ENCODE measurements at regions not wholly inside any gene's neighbourhood (a gene's known extent, or its start where the extent isn't known, plus 50 kb on each side); places are given as distances from the start of the nearest gene placed in this dataset.
"Not testable (repeated sequence)": the region's sequence is repeated elsewhere in the genome, so short reads cannot be mapped to it uniquely, and the experiment has no call there.

- Histone ChIP-seq H3K4me1 (ENCODE audit: control insufficient read depth in 2 of 2, insufficient read depth in 2 of 2, low read length in 2 of 2) (peaks cover 0 to 3% of the 10 kb centered on the region in 2 donors), H3K27ac (ENCODE audit: low read depth in 2 of 2, low read length in 2 of 2) (no peak overlapping the region), H3K27me3 (ENCODE audit: control insufficient read depth in 2 of 2, insufficient read depth in 2 of 2, low read length in 2 of 2) (peaks cover 0 to 5% of the 10 kb centered on the region in 2 donors), H3K9ac (ENCODE audit: low read depth in 1 of 2, low read length in 2 of 2) (no peak overlapping the region), H3K4me3 (ENCODE audit: low read length in 2 of 2) (no peak overlapping the region), H3K36me3 (ENCODE audit: control insufficient read depth in 2 of 2, insufficient read depth in 2 of 2, low read length in 2 of 2) (no peaks in the 10 kb centered on the region), H3K9me3 (ENCODE audit: control insufficient read depth in 2 of 2, low read length in 2 of 2) (no peaks in the 10 kb centered on the region)
Observed at GRCh38 chrX:13226214-13226613, 93.6 kb downstream of the ATXN3L start.

DNA sequence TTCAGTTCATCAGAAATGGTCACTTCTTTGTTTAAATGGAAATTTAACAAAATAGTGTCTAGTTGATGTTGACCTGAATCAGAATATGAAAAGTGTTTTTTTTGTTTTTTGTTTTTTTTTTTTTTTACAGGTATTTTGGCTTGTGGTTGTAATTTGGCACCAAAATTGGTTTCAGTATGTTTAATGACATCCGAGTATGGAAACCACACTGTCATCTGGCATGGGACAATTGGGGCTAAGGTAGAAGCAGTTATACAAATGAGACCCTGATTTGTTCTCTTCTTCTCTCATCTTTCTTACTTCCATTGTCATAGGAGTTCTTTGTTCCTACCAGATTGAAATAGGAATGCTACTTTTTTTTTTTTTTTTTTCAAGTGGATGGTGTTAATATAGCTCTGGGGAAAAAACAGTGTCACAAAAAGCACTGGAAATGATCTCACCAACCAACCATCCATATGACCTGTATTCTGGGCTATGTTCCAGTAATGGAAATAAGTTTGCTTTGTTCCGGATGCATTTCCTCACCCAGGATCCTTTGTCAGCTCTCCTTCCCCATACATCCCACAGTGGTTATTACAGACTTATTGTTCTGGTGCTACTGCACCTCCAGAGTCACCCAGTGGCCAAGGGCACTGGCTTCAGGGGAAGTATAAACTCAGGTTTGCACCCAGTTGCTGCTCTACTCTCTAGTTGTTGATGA lies 95.8 kb downstream of the ATXN3L start:
- Histone ChIP-seq H3K4me1 (ENCODE audit: control insufficient read depth in 2 of 2, insufficient read depth in 2 of 2, low read length in 2 of 2) (peaks cover 0 to 14% of the 10 kb centered on the region in 2 donors), H3K9me3 (ENCODE audit: control insufficient read depth in 2 of 2, low read length in 2 of 2) (no peaks in the 10 kb centered on the region), H3K9ac (ENCODE audit: low read depth in 1 of 2, low read length in 2 of 2) (no peak overlapping the region), H3K27ac (ENCODE audit: low read depth in 2 of 2, low read length in 2 of 2) (no peak overlapping the region), H3K4me3 (ENCODE audit: low read length in 2 of 2) (no peak overlapping the region), H3K36me3 (ENCODE audit: control insufficient read depth in 2 of 2, insufficient read depth in 2 of 2, low read length in 2 of 2) (no peaks in the 10 kb centered on the region), H3K27me3 (ENCODE audit: control insufficient read depth in 2 of 2, insufficient read depth in 2 of 2, low read length in 2 of 2) (peaks cover 0 to 5% of the 10 kb centered on the region in 2 donors)

GRCh38 chrX:13220916-13221315 lies 98.9 kb downstream of the ATXN3L start:
- H3K27ac ChIP-seq (ENCODE audit: low read depth in 2 of 2, low read length in 2 of 2), result peak overlapping the region in 1 of 2 donors; percentile 39
- peaks cover 0 to 14% of the 10 kb centered on the region in 2 donors for H3K4me1 ChIP-seq (ENCODE audit: control insufficient read depth in 2 of 2, insufficient read depth in 2 of 2, low read length in 2 of 2)
- H3K36me3 ChIP-seq (ENCODE audit: control insufficient read depth in 2 of 2, insufficient read depth in 2 of 2, low read length in 2 of 2), result no peaks in the 10 kb centered on the region
- no peaks in the 10 kb centered on the region for H3K27me3 ChIP-seq (ENCODE audit: control insufficient read depth in 2 of 2, insufficient read depth in 2 of 2, low read length in 2 of 2)
- peak overlapping the region in 1 of 2 donors; percentile 31 for H3K9ac ChIP-seq (ENCODE audit: low read depth in 1 of 2, low read length in 2 of 2)
- H3K4me3 ChIP-seq (ENCODE audit: low read length in 2 of 2), result peak overlapping the region in 1 of 2 donors; percentile 46
- H3K9me3 ChIP-seq (ENCODE audit: control insufficient read depth in 2 of 2, low read length in 2 of 2), result no peaks in the 10 kb centered on the region

DNA sequence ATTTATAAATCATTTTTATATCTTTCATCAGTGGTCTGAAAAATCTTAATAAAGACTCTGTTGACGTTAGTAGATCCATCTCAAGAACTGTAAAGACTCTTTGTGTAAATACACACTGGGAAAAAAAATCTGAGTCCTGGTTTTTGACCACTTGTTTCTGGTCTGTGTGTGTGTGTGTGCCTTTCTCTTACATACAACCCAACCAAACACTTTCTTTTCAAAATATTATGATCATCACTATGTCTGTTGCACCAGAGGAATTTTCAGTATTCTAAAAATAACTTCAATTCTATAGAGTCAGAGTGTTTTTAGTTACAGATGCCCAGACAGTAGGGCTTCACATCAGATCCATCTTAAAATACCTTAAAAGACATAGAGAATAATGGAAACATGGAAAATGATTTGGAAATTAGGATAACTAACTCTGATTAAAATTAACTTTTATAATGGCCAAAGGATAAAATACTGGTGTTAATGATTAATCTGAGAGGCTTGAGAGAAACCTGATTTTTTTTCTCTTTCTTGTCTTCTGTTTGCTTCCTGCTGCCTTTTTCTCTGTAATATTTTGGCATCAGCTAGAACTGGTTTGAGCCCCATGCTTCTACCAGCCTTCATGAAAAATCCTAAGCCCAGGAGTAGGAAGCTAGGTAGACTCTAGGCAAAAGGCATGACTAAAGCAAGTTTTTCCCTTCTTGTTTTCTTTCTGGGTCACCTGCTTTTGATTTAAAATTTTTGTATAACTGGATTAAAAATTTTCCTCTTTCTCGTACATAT lies 99.7 kb downstream of the ATXN3L start:
- Histone ChIP-seq H3K4me1 (ENCODE audit: control insufficient read depth in 2 of 2, insufficient read depth in 2 of 2, low read length in 2 of 2) (peaks cover 0 to 14% of the 10 kb centered on the region in 2 donors), H3K9me3 (ENCODE audit: control insufficient read depth in 2 of 2, low read length in 2 of 2) (no peaks in the 10 kb centered on the region), H3K27ac (ENCODE audit: low read depth in 2 of 2, low read length in 2 of 2) (peak overlapping the region in 1 of 2 donors; percentile 39), H3K4me3 (ENCODE audit: low read length in 2 of 2) (no peak overlapping the region), H3K36me3 (ENCODE audit: control insufficient read depth in 2 of 2, insufficient read depth in 2 of 2, low read length in 2 of 2) (no peaks in the 10 kb centered on the region), H3K9ac (ENCODE audit: low read depth in 1 of 2, low read length in 2 of 2) (peak overlapping the region in 1 of 2 donors; percentile 31), H3K27me3 (ENCODE audit: control insufficient read depth in 2 of 2, insufficient read depth in 2 of 2, low read length in 2 of 2) (no peaks in the 10 kb centered on the region)

DNA sequence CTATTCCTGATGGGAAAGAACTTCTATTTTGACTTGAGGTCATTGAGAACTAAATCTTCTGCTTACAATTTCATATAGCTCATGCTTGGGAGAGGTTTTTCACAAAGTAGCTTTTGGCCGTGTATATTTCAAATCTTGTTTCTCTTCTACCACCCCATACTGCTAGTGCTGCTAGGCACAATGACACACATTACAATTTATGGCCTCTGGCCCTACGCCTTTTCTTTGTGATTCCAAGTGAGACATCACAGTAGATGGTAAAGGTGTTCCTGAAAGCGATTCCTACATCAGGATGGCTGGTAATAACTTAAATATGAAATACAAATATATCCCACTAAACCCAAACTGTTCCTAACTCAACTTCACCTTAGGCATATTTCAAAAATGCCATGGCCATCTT lies 101.1 kb downstream of the ATXN3L start:
- Histone ChIP-seq H3K27ac (ENCODE audit: low read depth in 2 of 2, low read length in 2 of 2) (no peak overlapping the region), H3K4me3 (ENCODE audit: low read length in 2 of 2) (no peak overlapping the region), H3K4me1 (ENCODE audit: control insufficient read depth in 2 of 2, insufficient read depth in 2 of 2, low read length in 2 of 2) (peaks cover 0 to 14% of the 10 kb centered on the region in 2 donors), H3K27me3 (ENCODE audit: control insufficient read depth in 2 of 2, insufficient read depth in 2 of 2, low read length in 2 of 2) (no peaks in the 10 kb centered on the region), H3K9ac (ENCODE audit: low read depth in 1 of 2, low read length in 2 of 2) (no peak overlapping the region), H3K9me3 (ENCODE audit: control insufficient read depth in 2 of 2, low read length in 2 of 2) (no peaks in the 10 kb centered on the region), H3K36me3 (ENCODE audit: control insufficient read depth in 2 of 2, insufficient read depth in 2 of 2, low read length in 2 of 2) (no peaks in the 10 kb centered on the region)

- H3K4me3 ChIP-seq (ENCODE audit: low read length in 2 of 2), result no peak overlapping the region
- no peaks in the 10 kb centered on the region for H3K36me3 ChIP-seq (ENCODE audit: control insufficient read depth in 2 of 2, insufficient read depth in 2 of 2, low read length in 2 of 2)
- H3K9me3 ChIP-seq (ENCODE audit: control insufficient read depth in 2 of 2, low read length in 2 of 2), result no peaks in the 10 kb centered on the region
- H3K27ac ChIP-seq (ENCODE audit: low read depth in 2 of 2, low read length in 2 of 2), result no peak overlapping the region
- no peaks in the 10 kb centered on the region for H3K27me3 ChIP-seq (ENCODE audit: control insufficient read depth in 2 of 2, insufficient read depth in 2 of 2, low read length in 2 of 2)
- H3K4me1 ChIP-seq (ENCODE audit: control insufficient read depth in 2 of 2, insufficient read depth in 2 of 2, low read length in 2 of 2), result peaks cover 0 to 10% of the 10 kb centered on the region in 2 donors
- H3K9ac ChIP-seq (ENCODE audit: low read depth in 1 of 2, low read length in 2 of 2), result no peak overlapping the region
Observed at GRCh38 chrX:13216139-13216538, 103.7 kb downstream of the ATXN3L start.

- H3K4me3 ChIP-seq (ENCODE audit: low read length in 2 of 2), result no peak overlapping the region
- H3K4me1 ChIP-seq (ENCODE audit: control insufficient read depth in 2 of 2, insufficient read depth in 2 of 2, low read length in 2 of 2), result peaks cover 0 to 6% of the 10 kb centered on the region in 2 donors
- H3K36me3 ChIP-seq (ENCODE audit: control insufficient read depth in 2 of 2, insufficient read depth in 2 of 2, low read length in 2 of 2), result no peaks in the 10 kb centered on the region
- no peaks in the 10 kb centered on the region for H3K9me3 ChIP-seq (ENCODE audit: control insufficient read depth in 2 of 2, low read length in 2 of 2)
- no peaks in the 10 kb centered on the region for H3K27me3 ChIP-seq (ENCODE audit: control insufficient read depth in 2 of 2, insufficient read depth in 2 of 2, low read length in 2 of 2)
- no peak overlapping the region for H3K9ac ChIP-seq (ENCODE audit: low read depth in 1 of 2, low read length in 2 of 2)
- no peak overlapping the region for H3K27ac ChIP-seq (ENCODE audit: low read depth in 2 of 2, low read length in 2 of 2)
Observed at GRCh38 chrX:13215729-13216128, 104.1 kb downstream of the ATXN3L start.

DNA sequence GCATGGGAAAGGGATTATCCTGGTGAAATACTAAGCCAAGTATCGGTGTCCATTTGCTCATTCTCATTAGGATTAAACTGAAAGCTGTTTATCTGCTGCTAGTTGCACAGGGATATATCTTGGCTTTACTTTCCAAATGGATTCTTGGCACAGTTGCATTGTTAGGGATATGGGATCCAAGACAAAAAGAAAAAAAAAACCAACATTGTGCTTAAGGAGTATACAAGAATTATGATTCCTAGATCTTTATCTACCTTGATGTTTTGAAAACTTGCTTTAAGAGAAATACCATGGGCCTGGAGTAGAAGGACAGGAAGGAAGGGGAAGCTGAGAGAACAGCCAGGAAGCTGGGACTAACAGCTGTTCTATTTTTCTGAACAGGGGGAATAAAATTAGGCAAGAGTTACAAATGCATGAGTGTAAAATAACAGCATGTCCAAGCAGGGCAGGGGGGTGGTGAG lies 107.6 kb downstream of the ATXN3L start:
- Histone ChIP-seq H3K9ac (ENCODE audit: low read depth in 1 of 2, low read length in 2 of 2) (no peak overlapping the region), H3K27ac (ENCODE audit: low read depth in 2 of 2, low read length in 2 of 2) (no peak overlapping the region), H3K36me3 (ENCODE audit: control insufficient read depth in 2 of 2, insufficient read depth in 2 of 2, low read length in 2 of 2) (no peaks in the 10 kb centered on the region), H3K4me1 (ENCODE audit: control insufficient read depth in 2 of 2, insufficient read depth in 2 of 2, low read length in 2 of 2) (no peaks in the 10 kb centered on the region), H3K9me3 (ENCODE audit: control insufficient read depth in 2 of 2, low read length in 2 of 2) (no peaks in the 10 kb centered on the region), H3K27me3 (ENCODE audit: control insufficient read depth in 2 of 2, insufficient read depth in 2 of 2, low read length in 2 of 2) (no peaks in the 10 kb centered on the region), H3K4me3 (ENCODE audit: low read length in 2 of 2) (no peak overlapping the region)

DNA sequence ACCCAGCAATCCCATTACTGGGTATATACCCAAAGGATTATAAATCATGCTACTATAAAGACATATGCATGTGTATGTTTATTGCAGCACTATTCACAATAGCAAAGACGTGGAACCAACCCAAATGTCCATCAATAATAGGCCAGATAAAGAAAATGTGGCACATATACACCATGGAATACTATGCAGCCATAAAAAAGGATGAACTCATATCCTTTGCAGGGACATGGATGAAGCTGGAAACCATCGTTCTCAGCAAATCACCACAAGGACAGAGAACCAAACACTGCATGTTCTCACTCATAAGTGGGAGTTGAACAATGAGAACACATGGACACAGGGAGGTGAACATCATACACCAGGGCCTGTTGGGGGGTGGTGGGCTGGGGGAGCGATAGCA lies 109.7 kb downstream of the ATXN3L start:
- H3K27me3 ChIP-seq (ENCODE audit: control insufficient read depth in 2 of 2, insufficient read depth in 2 of 2, low read length in 2 of 2); H3K36me3 ChIP-seq (ENCODE audit: control insufficient read depth in 2 of 2, insufficient read depth in 2 of 2, low read length in 2 of 2); H3K4me1 ChIP-seq (ENCODE audit: control insufficient read depth in 2 of 2, insufficient read depth in 2 of 2, low read length in 2 of 2); H3K4me3 ChIP-seq (ENCODE audit: low read length in 2 of 2); H3K9ac ChIP-seq (ENCODE audit: low read depth in 1 of 2, low read length in 2 of 2); H3K9me3 ChIP-seq (ENCODE audit: control insufficient read depth in 2 of 2, low read length in 2 of 2); H3K27ac ChIP-seq (ENCODE audit: low read depth in 2 of 2, low read length in 2 of 2): not testable (repeated sequence)

GRCh38 chrX:13209704-13210103 lies 110.1 kb downstream of the ATXN3L start:
- not testable (repeated sequence) for H3K9me3 ChIP-seq (ENCODE audit: control insufficient read depth in 2 of 2, low read length in 2 of 2); H3K4me3 ChIP-seq (ENCODE audit: low read length in 2 of 2)

More at GRCh38 chrX:13209704-13210103, 110.1 kb downstream of the ATXN3L start:
- H3K27ac ChIP-seq (ENCODE audit: low read depth in 2 of 2, low read length in 2 of 2); H3K36me3 ChIP-seq (ENCODE audit: control insufficient read depth in 2 of 2, insufficient read depth in 2 of 2, low read length in 2 of 2); H3K4me1 ChIP-seq (ENCODE audit: control insufficient read depth in 2 of 2, insufficient read depth in 2 of 2, low read length in 2 of 2); H3K27me3 ChIP-seq (ENCODE audit: control insufficient read depth in 2 of 2, insufficient read depth in 2 of 2, low read length in 2 of 2); H3K9ac ChIP-seq (ENCODE audit: low read depth in 1 of 2, low read length in 2 of 2): not testable (repeated sequence)
